H1 (cell line): ENCODE measurements at regions not wholly inside any gene's neighbourhood (a gene's known extent, or its start where the extent isn't known, plus 50 kb on each side); places are given as distances from the start of the nearest gene placed in this dataset.

Source experiments
- CTCF ChIA-PET: fragments of 300-600 bp; sonication (Branson Sonifier 250); formaldehyde crosslinking; loops from one replicate; lab custom pipeline; 2021; ENCODE audit not compliant: partially characterized antibody; lab: Charles Lee
- POLR2A ChIA-PET: fragments of 300-600 bp; sonication (Branson Sonifier 250); formaldehyde crosslinking; loops from one replicate; lab custom pipeline; 2021; ENCODE audit warnings: inconsistent platforms; ENCODE audit not compliant: partially characterized antibody; lab: Charles Lee
- DNase-seq, 2 experiments: peaks; one replicate each; pipeline versions ENCODE4 v3.0.0 to v3.0.0-alpha.2; 2010 to 2022; ENCODE audit warnings: low spot score in 2 of 2, low read depth in 1 of 2, mixed read lengths in 1 of 2
- FAIRE-seq: peaks from 2 replicates; lab custom pipeline; 2011; peaks lifted over from hg19 to GRCh38; lab: Jason Lieb, UNC
- H2AFZ ChIP-seq: 2 replicates; pipeline ENCODE4 v1.8.1; 2012; ENCODE audit warnings: low read length, inconsistent platforms
- H2AK5ac ChIP-seq: 2 replicates; pipeline ENCODE4 v1.6.1; 2013; ENCODE audit warnings: low read depth, low read length
- H2BK120ac ChIP-seq: replicated peaks from 2 replicates; pipeline ENCODE3; 2013; ENCODE audit warnings: low read depth, low read length, inconsistent platforms
- H2BK12ac ChIP-seq: 2 replicates; pipeline ENCODE4 v1.6.1; 2013; ENCODE audit warnings: low read depth, low read length
- H2BK15ac ChIP-seq: 2 replicates; pipeline ENCODE4 v1.6.1; 2013; ENCODE audit warnings: low read length
- H2BK20ac ChIP-seq: 2 replicates; pipeline ENCODE4 v1.6.1; 2013; ENCODE audit warnings: low read length
- H2BK5ac ChIP-seq: 2 replicates; pipeline ENCODE4 v1.6.1; 2013; ENCODE audit warnings: low read depth, low read length
- H3K14ac ChIP-seq: 2 replicates; pipeline ENCODE4 v1.6.1; 2013; ENCODE audit warnings: inconsistent platforms; ENCODE audit not compliant: insufficient read length
- H3K18ac ChIP-seq: 2 replicates; pipeline ENCODE4 v1.6.1; 2013; ENCODE audit warnings: low read length; ENCODE audit errors: extremely low read depth
- H3K23ac ChIP-seq: 2 replicates; pipeline ENCODE4 v1.6.1; 2013; ENCODE audit warnings: inconsistent platforms; ENCODE audit not compliant: insufficient read length
- H3K23me2 ChIP-seq: 2 replicates; pipeline ENCODE4 v1.6.1; 2013; ENCODE audit warnings: low read depth, low read length
- H3K27ac ChIP-seq: 2 replicates; pipeline ENCODE4 v1.6.1; 2011; ENCODE audit warnings: low read depth, low read length, inconsistent platforms
- H3K27me3 ChIP-seq, 4 experiments: replicated peaks in 1 of 4; 1 replicate in 1 of 4; 2 replicates in 3 of 4; pipeline versions ENCODE4 v1.6.1 to v1.8.1; 2011 to 2013; ENCODE audit warnings: low read length in 3 of 4, mild to moderate bottlenecking in 3 of 4, inconsistent platforms in 2 of 4, mixed read lengths in 2 of 4, moderate library complexity in 1 of 4; ENCODE audit not compliant: control insufficient read depth in 3 of 4, insufficient read depth in 3 of 4; ENCODE audit errors: extremely low read depth in 1 of 4
- H3K36me3 ChIP-seq, 4 experiments: 2 replicates each; pipeline versions ENCODE4 v1.6.1 to v1.8.1; 2011 to 2013; ENCODE audit warnings: mild to moderate bottlenecking in 4 of 4, low read length in 3 of 4, moderate library complexity in 2 of 4, control low read depth in 1 of 4, inconsistent platforms in 1 of 4; ENCODE audit not compliant: insufficient read depth in 4 of 4, control insufficient read depth in 2 of 4
- H3K4ac ChIP-seq: replicated peaks from 2 replicates; pipeline ENCODE3; 2013; ENCODE audit warnings: low read length, low read depth, mixed read lengths, inconsistent platforms; ENCODE audit not compliant: insufficient read length
- H3K4me1 ChIP-seq, 4 experiments: replicated peaks in 1 of 4; 1 replicate in 1 of 4; 2 replicates in 3 of 4; pipeline versions ENCODE4 v1.6.1 to v1.8.1; 2011 to 2013; ENCODE audit warnings: low read length in 3 of 4, inconsistent platforms in 2 of 4, mixed read lengths in 1 of 4; ENCODE audit not compliant: insufficient read depth in 4 of 4, control insufficient read depth in 3 of 4
- H3K4me2 ChIP-seq, 2 experiments: 2 replicates each; pipeline versions ENCODE4 v1.6.1 to v1.8.1; 2011 to 2013; ENCODE audit warnings: low read depth in 2 of 2, low read length in 2 of 2, control low read depth in 1 of 2, inconsistent platforms in 1 of 2, mild to moderate bottlenecking in 1 of 2; ENCODE audit not compliant: insufficient read depth in 1 of 2
- H3K4me3 ChIP-seq, 4 experiments: fragments of 200-600, 300-600 bp in 1 of 4; sonication (generic), shearing (Covaris generic), sonication (Bioruptor Twin) in 1 of 4; 2 replicates each; pipeline versions ENCODE4 v1.5.1 to v1.8.1; 2011 to 2016; ENCODE audit warnings: low read length in 4 of 4, low read depth in 3 of 4, control low read depth in 2 of 4, inconsistent platforms in 2 of 4, mild to moderate bottlenecking in 2 of 4, mixed read lengths in 1 of 4, moderate library complexity in 1 of 4; ENCODE audit not compliant: insufficient read depth in 2 of 4; ENCODE audit errors: extremely low read depth in 1 of 4
- H3K56ac ChIP-seq: replicated peaks from 2 replicates; pipeline ENCODE3; 2013; ENCODE audit warnings: low read depth, mild to moderate bottlenecking, mixed read lengths, low read length, inconsistent platforms; ENCODE audit not compliant: insufficient read length
- H3K79me1 ChIP-seq: 2 replicates; pipeline ENCODE4 v1.6.1; 2013; ENCODE audit warnings: low read depth, low read length, control low read depth
- H3K79me2 ChIP-seq, 2 experiments: 2 replicates each; pipeline versions ENCODE4 v1.6.1 to v1.8.1; 2012 to 2013; ENCODE audit warnings: low read length in 2 of 2, mild to moderate bottlenecking in 2 of 2, inconsistent platforms in 1 of 2; ENCODE audit not compliant: insufficient read depth in 2 of 2, control insufficient read depth in 1 of 2
- H3K9ac ChIP-seq, 4 experiments: replicated peaks in 1 of 4; 1 replicate in 1 of 4; 2 replicates in 3 of 4; pipeline versions ENCODE4 v1.6.1 to v1.8.1; 2011 to 2013; ENCODE audit warnings: low read depth in 3 of 4, low read length in 3 of 4, control low read depth in 2 of 4, mild to moderate bottlenecking in 2 of 4, moderate library complexity in 2 of 4, inconsistent platforms in 1 of 4; ENCODE audit errors: extremely low read depth in 1 of 4
- H3K9me3 ChIP-seq, 2 experiments: 2 replicates each; pipeline versions ENCODE4 v1.6.1 to v1.8.1; 2012 to 2013; ENCODE audit warnings: mild to moderate bottlenecking in 2 of 2, moderate library complexity in 2 of 2, control low read depth in 1 of 2, inconsistent platforms in 1 of 2, low read depth in 1 of 2, low read length in 1 of 2, mixed read lengths in 1 of 2; ENCODE audit not compliant: insufficient read depth in 2 of 2
- H4K20me1 ChIP-seq, 2 experiments: replicated peaks in 1 of 2; 2 replicates each; pipeline versions ENCODE3 to v1.8.1; 2011 to 2013; ENCODE audit warnings: inconsistent platforms in 2 of 2, low read length in 2 of 2, mild to moderate bottlenecking in 1 of 2; ENCODE audit not compliant: insufficient read depth in 2 of 2, control insufficient read depth in 1 of 2
- H4K5ac ChIP-seq: 2 replicates; pipeline ENCODE4 v1.6.1; 2013; ENCODE audit warnings: low read length, low read depth, mixed read lengths, inconsistent platforms; ENCODE audit not compliant: insufficient read length
- H4K8ac ChIP-seq: 2 replicates; pipeline ENCODE4 v1.8.0; 2013; ENCODE audit warnings: mild to moderate bottlenecking, moderate library complexity, low read length, inconsistent platforms; ENCODE audit not compliant: insufficient read depth; ENCODE audit errors: extremely low read depth
- H4K91ac ChIP-seq: replicated peaks from 2 replicates; pipeline ENCODE3; 2013; ENCODE audit warnings: low read length, mixed read lengths, inconsistent platforms; ENCODE audit not compliant: insufficient read length
- CHD1 ChIP-seq: IDR thresholded peaks from 2 replicates; pipeline ENCODE4 v1.6.1; 2012; ENCODE audit warnings: low read depth, low read length, improper control_type of control experiment
- CREB1 ChIP-seq: IDR thresholded peaks from 2 replicates; pipeline ENCODE4 v1.6.1; 2012; ENCODE audit warnings: inconsistent platforms
- MAX ChIP-seq: IDR thresholded peaks from 2 replicates; pipeline ENCODE4 v1.6.1; 2012; ENCODE audit warnings: inconsistent platforms
- SP4 ChIP-seq: IDR thresholded peaks from 2 replicates; pipeline ENCODE4 v1.6.1; 2012; ENCODE audit warnings: low read length, inconsistent platforms
- TCF12 ChIP-seq: IDR thresholded peaks from 2 replicates; pipeline ENCODE4 v1.6.1; 2011; ENCODE audit warnings: low read depth, mild to moderate bottlenecking, low read length
- TF ChIP-seq, protein P1 (sequence below): IDR thresholded peaks from 2 replicates; pipeline ENCODE4 v1.6.1; 2011; ENCODE audit warnings: low read length, improper control_type of control experiment

GRCh38 chr4:77445823-77446222, 159.8 kb upstream of the CXCL13 start:
- Histone ChIP-seq H2AFZ (no peak overlapping the region), H4K8ac (no peak overlapping the region), H3K4me1 (no peaks in the 10 kb centered on the region), H3K56ac (no peak overlapping the region), H2BK12ac (no peak overlapping the region), H3K14ac (no peak overlapping the region), H3K27ac (no peak overlapping the region), H2BK15ac (no peak overlapping the region), H3K4me2 (no peak overlapping the region), H2BK120ac (no peak overlapping the region), H3K18ac (no peak overlapping the region), H3K4ac (no peak overlapping the region), H3K27me3 (no peaks in the 10 kb centered on the region), H3K9ac (no peak overlapping the region), H3K79me1 (no peaks in the 10 kb centered on the region), H3K79me2 (no peaks in the 10 kb centered on the region), H4K20me1 (no peaks in the 10 kb centered on the region), H3K9me3 (no peaks in the 10 kb centered on the region), H3K36me3 (no peaks in the 10 kb centered on the region), H4K91ac (no peak overlapping the region), H2BK5ac (no peak overlapping the region), H2BK20ac (no peak overlapping the region), H3K23me2 (no peaks in the 10 kb centered on the region), H3K4me3 (no peak overlapping the region), H2AK5ac (no peak overlapping the region), H3K23ac (no peak overlapping the region), H4K5ac (no peak overlapping the region)
- CTCF ChIA-PET = interaction anchor here (13.4 kb wide), 1 partner anchor 14 kb away, joined by 120 read pairs; no protein-coding TSS in a partner anchor
- TF ChIP-seq SP4 (no peak), MAX (no peak), TCF12 (no peak), CREB1 (no peak), CHD1 (no peak)
- TF ChIP-seq, protein P1, sequence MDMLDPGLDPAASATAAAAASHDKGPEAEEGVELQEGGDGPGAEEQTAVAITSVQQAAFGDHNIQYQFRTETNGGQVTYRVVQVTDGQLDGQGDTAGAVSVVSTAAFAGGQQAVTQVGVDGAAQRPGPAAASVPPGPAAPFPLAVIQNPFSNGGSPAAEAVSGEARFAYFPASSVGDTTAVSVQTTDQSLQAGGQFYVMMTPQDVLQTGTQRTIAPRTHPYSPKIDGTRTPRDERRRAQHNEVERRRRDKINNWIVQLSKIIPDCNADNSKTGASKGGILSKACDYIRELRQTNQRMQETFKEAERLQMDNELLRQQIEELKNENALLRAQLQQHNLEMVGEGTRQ = no peak
- POLR2A ChIA-PET = no interaction called here
- FAIRE-seq = no peak
- no peak for DNase-seq
